NT2/D1 (cell line): ENCODE measurements at regions not wholly inside any gene's neighbourhood (a gene's known extent, or its start where the extent isn't known, plus 50 kb on each side); places are given as distances from the start of the nearest gene placed in this dataset.

Source experiments
- SUZ12 ChIP-seq: IDR thresholded peaks from 2 replicates; pipeline ENCODE4 v1.6.1; 2011; ENCODE audit not compliant: insufficient read length, insufficient read depth; ENCODE audit errors: extremely low read depth
- YY1 ChIP-seq: IDR thresholded peaks from 2 replicates; pipeline ENCODE4 v1.6.1; 2011; ENCODE audit not compliant: insufficient read length, insufficient read depth
- ZNF274 ChIP-seq: IDR thresholded peaks from 2 replicates; pipeline ENCODE4 v1.6.1; 2011; ENCODE audit warnings: mild to moderate bottlenecking, low read depth, low read length

- TF ChIP-seq YY1, result no peak
- TF ChIP-seq ZNF274, result no peak
- no peak for TF ChIP-seq SUZ12
Measured at GRCh38 chrX:13933352-13933751, 96.3 kb downstream of the GEMIN8 start.
